ENCODE measurements at regions not wholly inside any gene's neighbourhood (a gene's known extent, or its start where the extent isn't known, plus 50 kb on each side); places are given as distances from the start of the nearest gene placed in this dataset.

DNA sequence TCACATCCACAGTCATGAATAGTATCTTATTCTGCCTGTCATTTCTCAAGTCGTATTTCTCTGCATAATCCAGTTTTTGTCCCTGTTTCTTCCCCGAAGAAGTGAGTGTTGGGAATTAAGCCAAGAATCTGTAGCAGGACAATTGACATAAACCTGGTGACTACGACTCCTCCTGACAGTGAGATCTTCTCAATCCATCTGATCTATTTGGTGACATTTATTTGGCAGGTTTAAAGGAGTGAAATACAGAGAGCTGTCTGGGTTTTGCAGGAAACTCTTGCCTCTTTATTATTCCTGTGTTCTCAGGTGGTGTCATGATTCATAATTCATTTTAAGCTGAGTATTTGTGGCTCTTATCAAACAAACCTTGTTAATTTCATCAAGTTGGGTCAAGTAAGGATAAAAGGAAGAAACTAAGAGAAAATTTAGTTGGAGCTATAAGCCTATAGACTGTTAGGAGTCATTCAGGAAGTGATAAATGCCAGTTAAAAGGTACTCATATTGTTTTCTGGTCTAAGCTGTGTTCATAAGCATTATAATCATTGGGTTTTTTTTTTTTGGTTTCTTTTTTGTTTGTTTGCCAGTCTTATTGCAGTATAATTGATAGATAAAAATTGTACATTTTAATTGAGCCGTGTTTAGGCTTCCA, 95.9 kb upstream of the PCSK1 start:
- TF ChIP-seq, protein P1, sequence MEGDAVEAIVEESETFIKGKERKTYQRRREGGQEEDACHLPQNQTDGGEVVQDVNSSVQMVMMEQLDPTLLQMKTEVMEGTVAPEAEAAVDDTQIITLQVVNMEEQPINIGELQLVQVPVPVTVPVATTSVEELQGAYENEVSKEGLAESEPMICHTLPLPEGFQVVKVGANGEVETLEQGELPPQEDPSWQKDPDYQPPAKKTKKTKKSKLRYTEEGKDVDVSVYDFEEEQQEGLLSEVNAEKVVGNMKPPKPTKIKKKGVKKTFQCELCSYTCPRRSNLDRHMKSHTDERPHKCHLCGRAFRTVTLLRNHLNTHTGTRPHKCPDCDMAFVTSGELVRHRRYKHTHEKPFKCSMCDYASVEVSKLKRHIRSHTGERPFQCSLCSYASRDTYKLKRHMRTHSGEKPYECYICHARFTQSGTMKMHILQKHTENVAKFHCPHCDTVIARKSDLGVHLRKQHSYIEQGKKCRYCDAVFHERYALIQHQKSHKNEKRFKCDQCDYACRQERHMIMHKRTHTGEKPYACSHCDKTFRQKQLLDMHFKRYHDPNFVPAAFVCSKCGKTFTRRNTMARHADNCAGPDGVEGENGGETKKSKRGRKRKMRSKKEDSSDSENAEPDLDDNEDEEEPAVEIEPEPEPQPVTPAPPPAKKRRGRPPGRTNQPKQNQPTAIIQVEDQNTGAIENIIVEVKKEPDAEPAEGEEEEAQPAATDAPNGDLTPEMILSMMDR (optimal IDR thresholded peaks at IDR 0.05 in 1 of 3, IDR thresholded peaks at IDR 0.05 in 1 of 3, conservative IDR thresholded peaks at IDR 0.05 in 1 of 3; ENCODE audit: extremely low read depth in 1 of 3, insufficient read depth in 2 of 3, low read length in 3 of 3): no peak
- no peak for TF ChIP-seq EZH2 (IDR thresholded peaks at IDR 0.05; ENCODE audit: low read length)

Measured in keratinocyte (primary cell).